A549 (cell line): ENCODE measurements at regions not wholly inside any gene's neighbourhood (a gene's known extent, or its start where the extent isn't known, plus 50 kb on each side); places are given as distances from the start of the nearest gene placed in this dataset.

Source experiments
- CHD2 ChIP-seq: fragments of 150-350 bp; IDR thresholded peaks from 2 replicates; pipeline ENCODE4 v1.6.1; 2014; ENCODE audit warnings: low read length; ENCODE audit not compliant: partially characterized antibody
- E2F6 ChIP-seq: IDR thresholded peaks from 2 replicates; pipeline ENCODE4 v1.6.1; 2012; ENCODE audit warnings: low read depth, borderline replicate concordance
- ELK1 ChIP-seq: fragments of 150-350 bp; IDR thresholded peaks from 2 replicates; pipeline ENCODE4 v1.6.1; 2014; ENCODE audit warnings: low read depth, mild to moderate bottlenecking, low read length
- EP300 ChIP-seq, 2 experiments: fragments of >200 bp; sonication (Bioruptor Twin); formaldehyde crosslinking; IDR thresholded peaks; 2 replicates in 1 of 2; 3 replicates in 1 of 2; pipeline ENCODE4 v1.6.1; 2016 to 2017
- JUNB ChIP-seq: fragments of >200 bp; sonication (Bioruptor Twin); formaldehyde crosslinking; IDR thresholded peaks from 2 replicates; pipeline ENCODE4 v1.6.1; 2016
- KDM5A ChIP-seq: fragments of 200-600 bp; sonication (generic); IDR thresholded peaks from 2 replicates; pipeline ENCODE4 v1.6.1; 2016; ENCODE audit warnings: antibody characterized with exemption, mild to moderate bottlenecking
- MAFK ChIP-seq: fragments of 450-650 bp; IDR thresholded peaks from 2 replicates; pipeline ENCODE4 v1.6.1; 2014; ENCODE audit not compliant: partially characterized antibody
- MAX ChIP-seq: IDR thresholded peaks from 2 replicates; pipeline ENCODE4 v1.6.1; 2012
- POLR2AphosphoS2 ChIP-seq: conservative IDR thresholded peaks from 2 replicates; pipeline ENCODE4 v1.6.1; 2012; ENCODE audit warnings: low read length, improper control_type of control experiment, inconsistent platforms
- REST ChIP-seq: fragments of 200-600 bp; sonication (generic); IDR thresholded peaks from 2 replicates; pipeline ENCODE4 v1.6.1; 2016; ENCODE audit warnings: antibody characterized with exemption, mild to moderate bottlenecking, moderate library complexity
- RNF2 ChIP-seq: fragments of 200-600 bp; sonication (generic); IDR thresholded peaks from 2 replicates; pipeline ENCODE4 v1.6.1; 2016; ENCODE audit warnings: low read depth, mild to moderate bottlenecking, antibody characterized with exemption, moderate library complexity, borderline replicate concordance
- ZFP36 ChIP-seq: fragments of 450-650 bp; IDR thresholded peaks from 2 replicates; pipeline ENCODE4 v1.6.1; 2014; ENCODE audit warnings: borderline replicate concordance; ENCODE audit not compliant: partially characterized antibody
- ZNF302 ChIP-seq: fragments of 250-450 bp; sonication (Bioruptor Pico); IDR thresholded peaks from 2 replicates; pipeline ENCODE4 v1.9.0; 2021; ENCODE audit warnings: inconsistent platforms, mild to moderate bottlenecking, moderate library complexity
- TF ChIP-seq, protein P1 (sequence below): fragments of >200 bp; sonication (Bioruptor Twin); formaldehyde crosslinking; IDR thresholded peaks from 3 replicates; pipeline ENCODE4 v1.5.1; 2016

DNA sequence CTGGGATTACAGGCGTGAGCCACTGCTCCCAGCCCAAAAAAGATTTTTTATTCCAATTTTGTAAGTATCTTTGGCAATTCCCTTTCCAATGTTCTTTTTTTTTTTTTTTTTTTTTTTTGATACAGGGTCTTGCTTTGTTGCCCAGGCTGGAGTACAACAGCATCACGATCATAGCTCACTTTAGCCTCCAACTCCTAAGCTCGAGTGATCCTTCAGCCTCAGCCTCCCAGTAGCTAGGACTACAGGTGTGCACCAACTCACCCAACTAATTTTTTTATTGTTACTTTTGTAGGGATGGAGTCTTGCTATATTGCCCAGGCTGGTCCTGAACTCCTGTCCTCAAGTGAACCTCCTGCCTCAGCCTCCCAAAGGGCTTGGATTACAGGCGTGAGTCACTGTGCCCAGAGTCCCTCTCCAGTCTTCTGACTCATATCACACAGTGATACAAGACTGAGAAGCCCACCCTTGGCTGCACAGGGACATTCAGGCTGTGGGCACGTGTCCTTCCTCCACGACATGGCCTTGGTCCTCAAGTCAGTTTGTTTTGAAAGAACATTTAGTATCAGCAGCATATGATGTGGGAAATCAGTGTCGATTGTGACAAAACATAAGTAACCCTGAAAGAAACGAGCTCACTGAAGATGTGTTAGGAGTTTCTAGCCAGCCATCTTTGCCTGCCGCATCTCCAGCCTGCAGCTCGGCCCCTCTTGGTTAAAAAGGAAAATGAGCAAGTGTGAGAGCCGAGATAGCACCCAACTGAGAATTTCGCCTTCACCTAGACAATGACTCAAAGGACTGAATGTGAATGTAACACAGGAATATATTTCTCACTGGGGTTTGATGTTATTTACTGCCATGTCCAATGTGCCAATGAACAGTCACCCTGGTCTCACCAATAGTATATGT, 175.5 kb downstream of the MN1 start:
- TF ChIP-seq, protein P1, sequence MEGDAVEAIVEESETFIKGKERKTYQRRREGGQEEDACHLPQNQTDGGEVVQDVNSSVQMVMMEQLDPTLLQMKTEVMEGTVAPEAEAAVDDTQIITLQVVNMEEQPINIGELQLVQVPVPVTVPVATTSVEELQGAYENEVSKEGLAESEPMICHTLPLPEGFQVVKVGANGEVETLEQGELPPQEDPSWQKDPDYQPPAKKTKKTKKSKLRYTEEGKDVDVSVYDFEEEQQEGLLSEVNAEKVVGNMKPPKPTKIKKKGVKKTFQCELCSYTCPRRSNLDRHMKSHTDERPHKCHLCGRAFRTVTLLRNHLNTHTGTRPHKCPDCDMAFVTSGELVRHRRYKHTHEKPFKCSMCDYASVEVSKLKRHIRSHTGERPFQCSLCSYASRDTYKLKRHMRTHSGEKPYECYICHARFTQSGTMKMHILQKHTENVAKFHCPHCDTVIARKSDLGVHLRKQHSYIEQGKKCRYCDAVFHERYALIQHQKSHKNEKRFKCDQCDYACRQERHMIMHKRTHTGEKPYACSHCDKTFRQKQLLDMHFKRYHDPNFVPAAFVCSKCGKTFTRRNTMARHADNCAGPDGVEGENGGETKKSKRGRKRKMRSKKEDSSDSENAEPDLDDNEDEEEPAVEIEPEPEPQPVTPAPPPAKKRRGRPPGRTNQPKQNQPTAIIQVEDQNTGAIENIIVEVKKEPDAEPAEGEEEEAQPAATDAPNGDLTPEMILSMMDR: no peak
- TF ChIP-seq ZFP36 (no peak), JUNB (no peak), E2F6 (no peak), MAX (no peak), RNF2 (no peak), CHD2 (no peak), MAFK (no peak), EP300 (IDR thresholded peaks at IDR 0.05) (no peak), KDM5A (no peak), ZNF302 (no peak), ELK1 (no peak), REST (no peak), POLR2AphosphoS2 (no peak)
